ENCODE measurements at regions not wholly inside any gene's neighbourhood (a gene's known extent, or its start where the extent isn't known, plus 50 kb on each side); places are given as distances from the start of the nearest gene placed in this dataset.

DNA sequence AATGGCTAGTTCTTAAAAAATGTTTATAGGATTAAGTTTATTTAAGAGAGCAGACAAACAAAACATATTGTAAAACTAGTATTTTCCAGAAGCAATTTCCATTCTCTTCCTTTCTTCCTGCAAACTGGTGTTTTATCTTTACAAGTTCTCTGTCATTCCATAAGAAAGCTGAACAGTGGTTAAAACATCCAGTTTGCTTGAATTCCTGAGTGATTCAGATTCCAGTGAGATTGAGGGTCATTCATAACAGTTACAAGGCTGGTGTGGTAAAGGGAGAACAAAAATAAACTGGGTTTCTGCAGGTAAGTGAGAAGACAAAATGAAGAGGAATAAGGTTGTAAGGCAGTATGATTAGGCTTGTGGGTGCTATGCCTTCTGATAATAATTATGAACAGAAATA lies 544.8 kb upstream of the DIPK2B start:
- Mint-ChIP-seq H3K4me3 (no peak overlapping the region), H3K27ac (no peak overlapping the region), H3K27me3 (no peaks in the 10 kb centered on the region), H3K36me3 (ENCODE audit: low read depth) (peaks cover 2% of the 10 kb centered on the region), H3K4me1 (peaks cover 12% of the 10 kb centered on the region)
- DNase-seq (no peak), ATAC-seq (no peak)
- H3K9me3 ChIP-seq (ENCODE audit: control insufficient read depth, low read length, poor library complexity, severe bottlenecking), result no peaks in the 10 kb centered on the region

DNA sequence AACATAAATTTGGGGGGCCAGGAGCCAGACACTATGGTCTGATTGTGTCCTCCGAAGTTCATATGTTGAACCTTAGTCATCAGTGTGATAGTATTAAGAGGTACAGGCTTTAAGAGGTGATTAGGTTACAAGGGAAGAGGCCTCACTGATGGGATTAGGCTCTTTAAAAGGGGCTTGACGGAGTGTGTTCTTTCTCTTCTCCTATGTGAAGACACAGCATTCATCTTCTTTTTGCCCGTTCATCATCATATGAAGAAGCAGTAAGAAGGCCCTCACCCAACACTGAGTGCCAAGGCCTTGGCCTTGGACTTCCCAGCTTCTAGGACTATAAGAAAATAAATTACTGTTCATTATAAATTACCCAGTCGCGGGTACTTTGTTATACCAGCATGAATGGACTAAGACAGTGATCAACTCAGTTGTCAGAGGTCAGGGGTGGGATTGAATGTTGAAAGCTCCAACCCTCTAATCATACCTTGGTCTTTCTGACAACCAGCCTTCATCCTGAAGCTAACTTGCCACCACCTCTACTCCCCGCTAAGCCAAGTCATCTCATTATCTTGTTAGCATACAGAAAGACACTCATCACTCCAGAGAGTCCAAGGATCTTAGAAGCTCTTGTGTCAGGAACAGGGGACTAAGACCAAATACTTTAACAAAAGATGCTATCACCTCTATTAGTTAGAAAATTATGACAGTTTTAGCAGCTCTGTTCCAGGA lies 543.4 kb upstream of the DIPK2B start:
- ATAC-seq (no peak), DNase-seq (no peak)
- Mint-ChIP-seq H3K27ac (no peak overlapping the region), H3K4me3 (no peak overlapping the region), H3K27me3 (no peaks in the 10 kb centered on the region), H3K4me1 (peaks cover 6% of the 10 kb centered on the region), H3K36me3 (ENCODE audit: low read depth) (peaks cover 2% of the 10 kb centered on the region)
- H3K9me3 ChIP-seq (ENCODE audit: control insufficient read depth, low read length, poor library complexity, severe bottlenecking), result no peaks in the 10 kb centered on the region

DNA sequence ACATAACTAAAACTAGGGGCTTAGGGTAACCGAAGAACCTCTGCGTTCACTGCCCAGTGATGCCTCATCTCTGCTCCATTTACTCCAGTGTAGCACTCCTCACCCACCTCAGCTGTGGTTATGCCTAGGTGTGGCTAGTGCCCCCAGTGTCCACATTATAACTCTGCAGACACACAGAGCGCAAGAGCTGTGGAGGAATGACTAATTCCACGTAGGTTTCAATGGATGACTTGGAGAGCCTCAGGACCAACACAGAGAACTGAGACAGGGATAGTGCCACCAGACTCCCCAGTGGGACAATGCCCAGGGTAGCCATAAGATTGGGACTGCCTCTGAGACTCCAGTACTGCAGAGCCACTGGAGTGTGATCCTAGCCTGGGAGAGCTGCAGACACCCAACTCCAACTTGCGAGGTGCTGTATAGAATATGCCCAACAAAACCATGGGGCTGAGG lies 542.4 kb upstream of the DIPK2B start:
- Mint-ChIP-seq H3K4me1 (peaks cover 6% of the 10 kb centered on the region), H3K27ac (no peak overlapping the region), H3K27me3 (no peaks in the 10 kb centered on the region), H3K4me3 (no peak overlapping the region), H3K36me3 (ENCODE audit: low read depth) (peaks cover 2% of the 10 kb centered on the region)
- ATAC-seq (peak; percentile 32), DNase-seq (no peak)
- no peaks in the 10 kb centered on the region for H3K9me3 ChIP-seq (ENCODE audit: control insufficient read depth, low read length, poor library complexity, severe bottlenecking)

DNA sequence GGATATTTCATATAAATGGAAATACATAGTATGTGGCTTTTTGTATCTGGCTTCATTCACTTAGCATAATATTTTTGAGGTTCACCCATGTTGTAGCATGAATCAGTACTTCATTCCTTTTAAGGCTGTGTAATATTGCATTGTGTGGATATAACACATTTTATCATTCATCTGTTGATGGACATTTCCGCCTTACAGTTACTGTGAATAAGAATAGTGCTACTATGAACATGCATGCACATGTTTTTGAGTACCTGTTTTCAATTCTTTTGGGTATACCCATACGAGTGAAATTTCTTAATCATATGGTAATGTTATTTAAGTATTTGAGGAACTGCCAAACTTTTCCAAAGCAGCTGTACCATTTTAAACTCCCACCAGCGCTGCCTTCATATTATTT lies 539.6 kb upstream of the DIPK2B start:
- DNase-seq, result no peak
- Mint-ChIP-seq H3K27ac (no peak overlapping the region), H3K4me3 (no peak overlapping the region), H3K27me3 (no peaks in the 10 kb centered on the region), H3K4me1 (no peaks in the 10 kb centered on the region), H3K36me3 (ENCODE audit: low read depth) (no peaks in the 10 kb centered on the region)
- no peak for ATAC-seq
- no peaks in the 10 kb centered on the region for H3K9me3 ChIP-seq (ENCODE audit: control insufficient read depth, low read length, poor library complexity, severe bottlenecking)

DNA sequence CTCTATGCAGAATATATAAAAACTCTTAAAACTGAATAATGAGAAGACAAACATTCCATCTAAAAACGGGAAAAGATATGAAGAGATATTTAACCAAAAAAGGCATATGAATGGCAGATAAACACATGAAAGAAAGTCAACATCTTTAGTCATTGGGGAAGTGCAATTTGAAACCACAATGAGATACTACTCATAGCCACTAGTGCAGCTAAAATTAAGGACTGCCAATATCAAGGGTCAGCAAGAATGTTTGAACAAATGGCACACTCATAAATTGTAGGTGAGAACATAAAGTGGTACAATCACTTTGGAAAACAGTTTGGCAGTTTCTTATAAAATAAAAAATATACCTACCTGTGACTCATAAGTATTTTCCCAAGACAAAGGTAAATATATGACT lies 534.9 kb upstream of the DIPK2B start:
- Mint-ChIP-seq H3K4me3 (no peak overlapping the region), H3K4me1 (no peaks in the 10 kb centered on the region), H3K27ac (no peak overlapping the region), H3K27me3 (no peaks in the 10 kb centered on the region), H3K36me3 (ENCODE audit: low read depth) (no peaks in the 10 kb centered on the region)
- no peak for DNase-seq
- no peaks in the 10 kb centered on the region for H3K9me3 ChIP-seq (ENCODE audit: control insufficient read depth, low read length, poor library complexity, severe bottlenecking)
- no peak for ATAC-seq

DNA sequence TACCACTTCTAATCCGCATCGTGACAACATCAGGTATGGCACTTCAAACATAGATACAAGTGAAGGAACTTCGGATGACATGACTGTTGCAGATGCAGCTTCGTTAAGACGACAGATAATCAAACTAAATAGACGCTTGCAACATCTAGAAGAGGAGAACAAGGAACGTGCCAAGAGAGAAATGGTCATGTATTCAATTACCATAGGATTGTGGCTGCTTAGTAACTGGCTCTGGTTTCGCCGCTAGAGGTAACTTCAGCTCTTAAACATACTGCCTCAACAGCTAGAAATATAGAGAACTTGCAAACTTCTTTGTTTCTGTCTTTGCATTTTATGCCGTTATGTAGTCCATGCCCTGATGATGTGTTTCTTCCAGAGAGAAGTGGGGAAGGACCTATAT lies 530.8 kb upstream of the DIPK2B start:
- Mint-ChIP-seq H3K36me3 (ENCODE audit: low read depth) (no peaks in the 10 kb centered on the region), H3K27ac (no peak overlapping the region), H3K4me1 (no peaks in the 10 kb centered on the region), H3K27me3 (no peaks in the 10 kb centered on the region), H3K4me3 (no peak overlapping the region)
- DNase-seq (no peak), ATAC-seq (no peak)
- no peaks in the 10 kb centered on the region for H3K9me3 ChIP-seq (ENCODE audit: control insufficient read depth, low read length, poor library complexity, severe bottlenecking)

DNA sequence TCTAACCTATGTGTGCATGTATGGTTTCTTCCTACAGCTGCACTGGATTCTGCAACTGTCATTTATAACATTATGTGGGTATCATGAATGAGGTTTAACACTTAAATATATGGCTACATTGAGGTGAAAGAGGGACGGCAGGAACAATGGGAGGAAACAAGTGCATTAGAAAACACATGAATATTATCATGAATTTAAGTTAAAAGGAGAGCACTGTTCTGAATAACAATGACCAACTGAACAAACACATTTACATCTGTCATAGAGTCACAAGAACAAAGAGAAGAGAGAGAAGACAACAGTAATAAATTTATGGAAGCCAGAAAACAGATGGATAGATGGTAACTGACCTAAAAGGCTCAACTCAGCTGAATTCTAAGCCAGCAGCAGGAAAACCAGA lies 527.1 kb upstream of the DIPK2B start:
- H3K9me3 ChIP-seq (ENCODE audit: control insufficient read depth, low read length, poor library complexity, severe bottlenecking), result no peaks in the 10 kb centered on the region
- no peaks in the 10 kb centered on the region for H3K4me1 Mint-ChIP-seq
- DNase-seq, result no peak
- H3K27ac Mint-ChIP-seq, result no peak overlapping the region
- ATAC-seq, result no peak
- no peak overlapping the region for H3K4me3 Mint-ChIP-seq
- H3K27me3 Mint-ChIP-seq, result no peaks in the 10 kb centered on the region
- H3K36me3 Mint-ChIP-seq (ENCODE audit: low read depth), result no peaks in the 10 kb centered on the region

DNA sequence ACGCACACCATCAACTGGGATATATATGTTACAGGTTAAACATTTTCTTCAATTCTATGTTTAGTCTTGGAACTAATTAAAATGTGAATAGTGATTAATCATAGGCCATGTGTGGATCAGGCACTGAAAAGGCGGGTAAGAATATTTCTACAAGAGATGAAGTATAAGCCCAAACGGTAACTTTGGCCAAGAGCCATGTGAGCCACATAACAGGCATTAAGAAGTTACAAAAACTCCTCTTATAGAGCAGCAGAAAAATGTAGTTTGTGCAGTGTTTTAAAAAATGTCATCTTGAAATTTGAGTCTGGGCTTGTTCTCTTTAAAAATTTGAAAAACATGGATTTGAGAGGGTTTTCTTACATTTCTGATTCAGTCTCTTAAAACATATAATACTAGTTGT lies 521.8 kb upstream of the DIPK2B start:
- ATAC-seq (no peak), DNase-seq (no peak)
- H3K4me3 Mint-ChIP-seq, result no peak overlapping the region
- no peaks in the 10 kb centered on the region for H3K27me3 Mint-ChIP-seq
- no peaks in the 10 kb centered on the region for H3K9me3 ChIP-seq (ENCODE audit: control insufficient read depth, low read length, poor library complexity, severe bottlenecking)
- no peak overlapping the region for H3K27ac Mint-ChIP-seq
- no peaks in the 10 kb centered on the region for H3K36me3 Mint-ChIP-seq (ENCODE audit: low read depth)
- H3K4me1 Mint-ChIP-seq, result no peaks in the 10 kb centered on the region

DNA sequence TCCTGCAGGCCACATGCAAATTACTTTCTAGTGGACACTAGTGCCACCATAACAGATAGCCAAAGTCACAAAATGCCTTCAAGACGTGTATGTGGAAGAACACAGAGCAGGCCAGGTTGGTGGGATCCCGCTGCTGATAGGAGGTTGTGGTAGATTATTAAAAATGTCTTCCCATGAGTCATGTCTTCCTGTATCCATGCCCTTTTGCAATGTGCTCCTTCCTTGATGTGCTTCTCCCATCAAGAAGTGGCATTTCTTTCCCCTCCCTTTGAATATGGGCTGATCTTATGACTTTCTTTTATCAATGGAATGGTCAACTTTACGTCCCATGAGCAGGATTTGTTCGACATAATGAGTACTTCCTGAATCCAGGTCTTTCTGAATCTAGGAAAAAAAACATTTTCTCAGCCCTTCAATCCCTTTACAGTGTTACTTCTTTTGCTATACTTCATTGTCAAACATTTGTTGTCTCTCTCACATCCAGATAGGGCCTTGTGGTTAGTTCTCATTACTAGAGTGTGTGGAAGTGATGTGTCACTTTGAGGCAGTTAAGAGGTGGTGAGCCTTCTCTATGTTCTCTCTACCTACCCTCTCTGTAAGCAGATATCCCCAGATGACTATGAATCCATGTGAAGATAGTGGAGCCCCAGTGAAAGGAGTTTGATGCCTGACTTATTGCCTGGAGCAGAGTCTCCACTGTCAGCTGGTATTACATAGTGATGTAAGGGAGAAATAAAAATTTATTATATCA lies 519.2 kb upstream of the DIPK2B start:
- peaks cover 3% of the 10 kb centered on the region for H3K36me3 Mint-ChIP-seq (ENCODE audit: low read depth)
- H3K9me3 ChIP-seq (ENCODE audit: control insufficient read depth, low read length, poor library complexity, severe bottlenecking), result no peaks in the 10 kb centered on the region
- no peak overlapping the region for H3K4me3 Mint-ChIP-seq
- peaks cover 6% of the 10 kb centered on the region for H3K4me1 Mint-ChIP-seq
- no peaks in the 10 kb centered on the region for H3K27me3 Mint-ChIP-seq
- H3K27ac Mint-ChIP-seq, result no peak overlapping the region
- ATAC-seq, result no peak
- DNase-seq, result no peak

DNA sequence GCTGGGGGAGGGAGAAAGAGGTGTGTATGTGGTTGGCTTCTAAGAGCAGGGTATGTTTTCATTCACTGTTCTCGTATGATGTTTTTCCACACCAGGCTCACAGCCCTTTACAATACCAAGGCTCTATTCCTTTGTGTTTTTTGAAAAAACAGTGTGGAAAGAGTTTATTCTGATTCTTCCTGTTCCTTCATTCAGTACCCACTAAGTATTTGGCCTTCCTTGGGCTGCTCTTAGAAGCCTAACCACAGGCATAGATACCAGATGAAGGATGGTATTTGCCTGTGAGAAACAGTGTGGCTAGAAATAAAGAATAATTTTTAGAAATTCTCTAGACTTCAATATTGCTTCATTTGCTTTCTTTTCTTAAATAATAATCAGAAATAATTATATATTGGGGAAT lies 518.0 kb upstream of the DIPK2B start:
- no peaks in the 10 kb centered on the region for H3K9me3 ChIP-seq (ENCODE audit: control insufficient read depth, low read length, poor library complexity, severe bottlenecking)
- peaks cover 6% of the 10 kb centered on the region for H3K4me1 Mint-ChIP-seq
- H3K27ac Mint-ChIP-seq, result no peak overlapping the region
- no peaks in the 10 kb centered on the region for H3K27me3 Mint-ChIP-seq
- ATAC-seq (no peak), DNase-seq (no peak)
- no peak overlapping the region for H3K4me3 Mint-ChIP-seq
- peaks cover 3% of the 10 kb centered on the region for H3K36me3 Mint-ChIP-seq (ENCODE audit: low read depth)

DNA sequence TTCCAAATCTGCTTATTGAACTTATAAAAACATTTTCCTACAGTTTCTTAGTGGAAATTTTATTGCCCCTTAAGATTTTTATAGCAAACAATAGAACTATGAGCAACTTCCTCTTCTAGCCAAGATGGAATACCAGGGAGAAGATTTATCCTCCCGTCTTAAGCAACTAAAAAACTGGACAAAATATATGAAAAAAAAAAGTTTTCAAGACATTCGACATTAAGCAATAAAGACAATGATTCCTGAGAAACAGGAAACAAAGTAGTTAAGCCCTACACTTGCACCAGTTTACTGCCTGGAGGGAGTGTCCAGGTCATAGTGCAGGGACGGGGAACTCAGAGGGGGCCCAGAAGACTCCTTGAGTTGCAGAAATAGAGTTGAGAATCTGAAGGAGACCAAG lies 516.1 kb upstream of the DIPK2B start:
- no peak overlapping the region for H3K27ac Mint-ChIP-seq
- H3K36me3 Mint-ChIP-seq (ENCODE audit: low read depth), result peaks cover 3% of the 10 kb centered on the region
- ATAC-seq, result no peak
- no peak overlapping the region for H3K4me3 Mint-ChIP-seq
- no peak for DNase-seq
- no peaks in the 10 kb centered on the region for H3K27me3 Mint-ChIP-seq
- H3K9me3 ChIP-seq (ENCODE audit: control insufficient read depth, low read length, poor library complexity, severe bottlenecking), result no peaks in the 10 kb centered on the region
- H3K4me1 Mint-ChIP-seq, result peaks cover 6% of the 10 kb centered on the region

DNA sequence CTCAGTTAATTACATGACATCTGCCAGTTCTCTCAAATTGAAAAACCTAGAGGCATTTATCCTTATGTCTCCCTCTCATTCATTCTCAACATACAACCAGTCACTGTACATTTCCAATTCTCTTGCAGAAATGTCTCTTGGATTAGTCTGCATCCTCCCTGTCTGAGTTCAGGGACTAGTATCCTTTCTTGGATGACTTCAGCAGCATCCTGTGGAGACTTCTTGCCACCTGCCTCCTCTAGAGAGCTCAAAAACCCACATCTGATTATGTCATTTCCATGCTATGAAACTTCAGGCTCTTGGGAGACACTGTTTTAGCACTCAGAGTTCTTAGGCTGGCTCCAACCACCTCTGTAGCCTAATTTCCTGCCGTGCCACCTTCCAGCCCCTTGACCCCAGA lies 515.1 kb upstream of the DIPK2B start:
- Mint-ChIP-seq H3K27me3 (no peaks in the 10 kb centered on the region), H3K36me3 (ENCODE audit: low read depth) (peaks cover 3% of the 10 kb centered on the region), H3K4me1 (peaks cover 11% of the 10 kb centered on the region), H3K4me3 (no peak overlapping the region), H3K27ac (no peak overlapping the region)
- no peak for ATAC-seq
- DNase-seq, result no peak
- H3K9me3 ChIP-seq (ENCODE audit: control insufficient read depth, low read length, poor library complexity, severe bottlenecking), result no peaks in the 10 kb centered on the region

DNA sequence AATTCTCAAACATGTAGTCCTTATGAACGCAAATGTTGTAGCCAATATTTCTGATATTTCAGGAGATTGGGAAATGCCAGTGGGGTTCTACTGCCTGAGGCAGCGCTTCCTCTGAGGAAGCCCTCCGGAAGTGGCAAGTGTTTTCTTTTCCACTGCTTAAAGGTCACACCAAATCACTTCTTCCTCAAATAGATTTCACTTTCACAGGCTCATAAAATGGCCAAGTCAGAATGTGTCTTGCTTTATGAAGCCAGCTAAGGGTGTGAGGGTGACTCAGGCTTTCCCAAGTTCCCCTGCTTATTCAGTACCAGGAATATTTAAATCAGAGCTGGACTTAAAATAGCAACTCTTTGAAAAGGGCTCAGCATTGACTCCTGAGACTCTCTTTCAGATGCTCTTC lies 514.2 kb upstream of the DIPK2B start:
- DNase-seq (no peak), ATAC-seq (no peak)
- no peaks in the 10 kb centered on the region for H3K27me3 Mint-ChIP-seq
- H3K36me3 Mint-ChIP-seq (ENCODE audit: low read depth), result peaks cover 3% of the 10 kb centered on the region
- H3K9me3 ChIP-seq (ENCODE audit: control insufficient read depth, low read length, poor library complexity, severe bottlenecking), result no peaks in the 10 kb centered on the region
- no peak overlapping the region for H3K27ac Mint-ChIP-seq
- H3K4me1 Mint-ChIP-seq, result peaks cover 14% of the 10 kb centered on the region
- no peak overlapping the region for H3K4me3 Mint-ChIP-seq

DNA sequence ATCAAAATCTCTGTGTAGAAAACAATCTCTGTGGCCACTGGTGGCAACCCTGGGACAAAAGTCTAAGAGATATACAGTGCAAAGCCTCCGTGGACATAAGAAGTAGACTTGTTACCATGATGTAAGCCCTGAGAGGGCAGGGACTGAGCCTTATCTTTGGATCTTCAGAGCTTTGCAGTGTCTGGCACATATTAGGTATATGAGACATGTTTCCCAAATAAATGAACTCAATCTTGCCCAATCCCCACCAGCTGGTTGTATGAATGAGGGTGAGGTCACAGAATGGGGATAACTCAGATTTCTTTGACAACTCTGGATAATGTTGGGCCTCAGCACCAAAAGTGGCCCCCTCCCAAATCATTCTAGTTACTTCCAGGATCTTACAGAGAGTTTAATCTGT lies 511.4 kb upstream of the DIPK2B start:
- H3K9me3 ChIP-seq (ENCODE audit: control insufficient read depth, low read length, poor library complexity, severe bottlenecking), result no peaks in the 10 kb centered on the region
- ATAC-seq (no peak), DNase-seq (no peak)
- no peak overlapping the region for H3K27ac Mint-ChIP-seq
- H3K27me3 Mint-ChIP-seq, result no peaks in the 10 kb centered on the region
- peaks cover 17% of the 10 kb centered on the region for H3K4me1 Mint-ChIP-seq
- peaks cover 3% of the 10 kb centered on the region for H3K36me3 Mint-ChIP-seq (ENCODE audit: low read depth)
- no peak overlapping the region for H3K4me3 Mint-ChIP-seq

All from T-helper 17 cell (primary cell).